Neuron (in vitro differentiated cells): ENCODE measurements at regions not wholly inside any gene's neighbourhood (a gene's known extent, or its start where the extent isn't known, plus 50 kb on each side); places are given as distances from the start of the nearest gene placed in this dataset.
"Not testable (repeated sequence)": the region's sequence is repeated elsewhere in the genome, so short reads cannot be mapped to it uniquely, and the experiment has no call there.

Experiments used
- H2AFZ ChIP-seq: one replicate; pipeline ENCODE4 v1.6.1; 2013; ENCODE audit warnings: low read depth, mild to moderate bottlenecking, inconsistent platforms, low read length, moderate library complexity
- H3K27me3 ChIP-seq: one replicate; pipeline ENCODE4 v1.6.1; 2013; ENCODE audit warnings: low read length; ENCODE audit not compliant: insufficient read depth
- H3K36me3 ChIP-seq: one replicate; pipeline ENCODE4 v1.6.1; 2013; ENCODE audit warnings: low read length; ENCODE audit not compliant: insufficient read depth
- H3K4me1 ChIP-seq: one replicate; pipeline ENCODE4 v1.6.1; 2013; ENCODE audit warnings: low read length; ENCODE audit not compliant: insufficient read depth
- H3K4me3 ChIP-seq: 2 replicates; pipeline ENCODE4 v1.5.1; 2013; ENCODE audit warnings: mild to moderate bottlenecking, low read length, moderate library complexity
- H3K9me3 ChIP-seq: one replicate; pipeline ENCODE4 v1.6.1; 2013; ENCODE audit warnings: low read length

GRCh38 chr6:17002123-17002522 lies 99.7 kb upstream of the STMND1 start:
- Histone ChIP-seq H2AFZ (no peak overlapping the region), H3K4me1 (no peaks in the 10 kb centered on the region), H3K9me3 (no peaks in the 10 kb centered on the region), H3K4me3 (no peak overlapping the region), H3K36me3 (no peaks in the 10 kb centered on the region), H3K27me3 (no peaks in the 10 kb centered on the region)

GRCh38 chr6:17001188-17001587 lies 100.7 kb upstream of the STMND1 start:
- H3K27me3 ChIP-seq: no peaks in the 10 kb centered on the region
- no peak overlapping the region for H2AFZ ChIP-seq
- H3K9me3 ChIP-seq: no peaks in the 10 kb centered on the region
- H3K4me3 ChIP-seq: no peak overlapping the region
- no peaks in the 10 kb centered on the region for H3K36me3 ChIP-seq
- no peaks in the 10 kb centered on the region for H3K4me1 ChIP-seq

- H2AFZ ChIP-seq: no peak overlapping the region
- H3K27me3 ChIP-seq: no peaks in the 10 kb centered on the region
- H3K9me3 ChIP-seq: no peaks in the 10 kb centered on the region
- no peak overlapping the region for H3K4me3 ChIP-seq
- no peaks in the 10 kb centered on the region for H3K36me3 ChIP-seq
- no peaks in the 10 kb centered on the region for H3K4me1 ChIP-seq
Measured at GRCh38 chr6:16999491-17000436, 102.1 kb upstream of the STMND1 start.

- no peak overlapping the region for H3K4me3 ChIP-seq
- no peaks in the 10 kb centered on the region for H3K4me1 ChIP-seq
- H2AFZ ChIP-seq: no peak overlapping the region
- H3K36me3 ChIP-seq: no peaks in the 10 kb centered on the region
- H3K9me3 ChIP-seq: no peaks in the 10 kb centered on the region
- no peaks in the 10 kb centered on the region for H3K27me3 ChIP-seq
Measured at GRCh38 chr6:16998461-16998860, 103.4 kb upstream of the STMND1 start.

- Histone ChIP-seq H2AFZ (no peak overlapping the region), H3K4me1 (no peaks in the 10 kb centered on the region), H3K9me3 (no peaks in the 10 kb centered on the region), H3K4me3 (no peak overlapping the region), H3K36me3 (no peaks in the 10 kb centered on the region), H3K27me3 (no peaks in the 10 kb centered on the region)
Measured at GRCh38 chr6:16995511-16996250, 106.2 kb upstream of the STMND1 start.

GRCh38 chr6:16993396-16993795 lies 108.5 kb upstream of the STMND1 start:
- Histone ChIP-seq H2AFZ (no peak overlapping the region), H3K27me3 (no peaks in the 10 kb centered on the region), H3K36me3 (no peaks in the 10 kb centered on the region), H3K4me1 (no peaks in the 10 kb centered on the region), H3K4me3 (no peak overlapping the region), H3K9me3 (peaks cover 2% of the 10 kb centered on the region)

- Histone ChIP-seq H3K36me3 (no peaks in the 10 kb centered on the region), H2AFZ (no peak overlapping the region), H3K4me3 (no peak overlapping the region), H3K9me3 (peaks cover 2% of the 10 kb centered on the region), H3K27me3 (no peaks in the 10 kb centered on the region), H3K4me1 (no peaks in the 10 kb centered on the region)
Measured at GRCh38 chr6:16991981-16992629, 109.7 kb upstream of the STMND1 start.

- not testable (repeated sequence) for H2AFZ ChIP-seq, H3K9me3 ChIP-seq, H3K4me3 ChIP-seq, H3K27me3 ChIP-seq, H3K4me1 ChIP-seq, H3K36me3 ChIP-seq
Measured at GRCh38 chr6:16989976-16990375, 111.9 kb upstream of the STMND1 start.

- Histone ChIP-seq H3K9me3 (peaks cover 2% of the 10 kb centered on the region), H3K27me3 (peaks cover 4% of the 10 kb centered on the region), H3K4me1 (no peaks in the 10 kb centered on the region), H3K36me3 (no peaks in the 10 kb centered on the region), H2AFZ (no peak overlapping the region), H3K4me3 (no peak overlapping the region)
Measured at GRCh38 chr6:16989382-16989781, 112.5 kb upstream of the STMND1 start.

- no peaks in the 10 kb centered on the region for H3K4me1 ChIP-seq
- no peak overlapping the region for H3K4me3 ChIP-seq
- H2AFZ ChIP-seq: no peak overlapping the region
- peaks cover 4% of the 10 kb centered on the region for H3K27me3 ChIP-seq
- no peaks in the 10 kb centered on the region for H3K36me3 ChIP-seq
- H3K9me3 ChIP-seq: peaks cover 2% of the 10 kb centered on the region
Measured at GRCh38 chr6:16987996-16988395, 113.9 kb upstream of the STMND1 start.

- Histone ChIP-seq H2AFZ (no peak overlapping the region), H3K27me3 (peaks cover 4% of the 10 kb centered on the region), H3K4me1 (no peaks in the 10 kb centered on the region), H3K4me3 (no peak overlapping the region), H3K36me3 (no peaks in the 10 kb centered on the region), H3K9me3 (peaks cover 2% of the 10 kb centered on the region)
Measured at GRCh38 chr6:16985513-16986284, 116.2 kb upstream of the STMND1 start.

- Histone ChIP-seq H3K36me3 (no peaks in the 10 kb centered on the region), H3K4me1 (no peaks in the 10 kb centered on the region), H3K27me3 (peaks cover 4% of the 10 kb centered on the region)
Measured at GRCh38 chr6:16982807-16983206, 119.0 kb upstream of the STMND1 start.

More at GRCh38 chr6:16982807-16983206, 119.0 kb upstream of the STMND1 start:
- no peaks in the 10 kb centered on the region for H3K9me3 ChIP-seq
- no peak overlapping the region for H2AFZ ChIP-seq
- no peak overlapping the region for H3K4me3 ChIP-seq
